ENCODE measurements at regions not wholly inside any gene's neighbourhood (a gene's known extent, or its start where the extent isn't known, plus 50 kb on each side); places are given as distances from the start of the nearest gene placed in this dataset.

DNA sequence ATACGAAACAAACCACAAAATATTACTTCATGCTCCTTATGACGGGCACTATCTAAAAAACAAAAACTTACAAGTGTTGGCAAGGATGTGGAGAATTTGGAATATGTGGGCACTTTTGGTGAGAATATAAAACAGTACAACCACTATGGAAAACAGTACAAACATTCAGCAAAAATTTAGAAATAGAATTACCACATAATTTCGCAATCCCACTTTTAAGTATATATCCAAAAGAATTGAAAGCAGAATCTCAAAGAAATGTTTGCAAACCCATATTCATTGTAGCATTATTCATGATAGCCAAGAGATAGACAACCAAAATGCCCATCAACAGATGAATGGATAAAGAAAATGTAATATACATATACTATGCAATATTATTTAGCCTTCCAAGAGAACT, 1173.7 kb upstream of the PRR20A start:
- Histone ChIP-seq H3K4me3 (ENCODE audit: low read length) (no peak overlapping the region), H3K9me2 (ENCODE audit: insufficient read depth, low read length) (no peaks in the 10 kb centered on the region), H3K79me2 (replicated peaks; ENCODE audit: insufficient read depth, low read length) (no peaks in the 10 kb centered on the region), H3F3A (ENCODE audit: insufficient read depth, low read length, poor library complexity, severe bottlenecking) (no peaks in the 10 kb centered on the region), H3K27ac (ENCODE audit: low read length) (no peak overlapping the region), H4K20me1 (ENCODE audit: insufficient read depth) (no peaks in the 10 kb centered on the region), H3K4me2 (ENCODE audit: low read length) (no peak overlapping the region), H3K9ac (ENCODE audit: low read length) (no peak overlapping the region), H3K27me3 (ENCODE audit: insufficient read depth, low read depth, low read length) (no peaks in the 10 kb centered on the region), H2AFZ (ENCODE audit: low read depth, low read length) (no peak overlapping the region), H3K36me3 (ENCODE audit: insufficient read depth, low read length) (no peaks in the 10 kb centered on the region), H3K9me3 (ENCODE audit: low read length) (no peaks in the 10 kb centered on the region)
- TF ChIP-seq EP300 (conservative IDR thresholded peaks at IDR 0.05; ENCODE audit: poor library complexity, severe bottlenecking) = no peak
- no peak for TF ChIP-seq POLR2AphosphoS5 (IDR thresholded peaks at IDR 0.05)
- no peak for TF ChIP-seq MXI1 (conservative IDR thresholded peaks at IDR 0.05; ENCODE audit: poor library complexity, severe bottlenecking)
- TF ChIP-seq EZH2 (IDR thresholded peaks at IDR 0.05; ENCODE audit: borderline replicate concordance, insufficient read depth, low read length, poor library complexity, severe bottlenecking) = no peak
- TF ChIP-seq SMC3 (conservative IDR thresholded peaks at IDR 0.05; ENCODE audit: poor library complexity) = no peak
- TF ChIP-seq, protein P1, sequence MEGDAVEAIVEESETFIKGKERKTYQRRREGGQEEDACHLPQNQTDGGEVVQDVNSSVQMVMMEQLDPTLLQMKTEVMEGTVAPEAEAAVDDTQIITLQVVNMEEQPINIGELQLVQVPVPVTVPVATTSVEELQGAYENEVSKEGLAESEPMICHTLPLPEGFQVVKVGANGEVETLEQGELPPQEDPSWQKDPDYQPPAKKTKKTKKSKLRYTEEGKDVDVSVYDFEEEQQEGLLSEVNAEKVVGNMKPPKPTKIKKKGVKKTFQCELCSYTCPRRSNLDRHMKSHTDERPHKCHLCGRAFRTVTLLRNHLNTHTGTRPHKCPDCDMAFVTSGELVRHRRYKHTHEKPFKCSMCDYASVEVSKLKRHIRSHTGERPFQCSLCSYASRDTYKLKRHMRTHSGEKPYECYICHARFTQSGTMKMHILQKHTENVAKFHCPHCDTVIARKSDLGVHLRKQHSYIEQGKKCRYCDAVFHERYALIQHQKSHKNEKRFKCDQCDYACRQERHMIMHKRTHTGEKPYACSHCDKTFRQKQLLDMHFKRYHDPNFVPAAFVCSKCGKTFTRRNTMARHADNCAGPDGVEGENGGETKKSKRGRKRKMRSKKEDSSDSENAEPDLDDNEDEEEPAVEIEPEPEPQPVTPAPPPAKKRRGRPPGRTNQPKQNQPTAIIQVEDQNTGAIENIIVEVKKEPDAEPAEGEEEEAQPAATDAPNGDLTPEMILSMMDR (IDR thresholded peaks at IDR 0.05; ENCODE audit: poor library complexity, severe bottlenecking) = no peak

DNA sequence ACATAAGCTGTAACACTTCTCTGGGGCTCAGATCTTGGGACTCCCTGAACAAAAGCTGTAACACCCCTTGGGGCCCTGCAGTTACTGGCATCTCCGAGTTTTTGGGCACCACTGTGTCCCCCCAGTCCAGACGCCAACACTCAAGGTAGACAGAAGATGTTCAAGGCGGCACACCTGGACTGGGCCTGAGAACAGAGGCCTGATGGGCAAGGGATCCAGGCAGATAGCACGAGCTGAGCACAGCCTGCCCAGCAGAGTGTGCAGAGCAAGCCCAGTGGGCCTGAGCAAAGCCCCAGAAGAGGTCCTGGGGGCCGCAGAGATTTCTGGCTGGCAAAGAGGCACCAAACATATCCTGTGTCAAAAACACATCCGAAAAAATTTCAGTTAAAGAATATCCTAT, 1163.3 kb upstream of the PRR20A start:
- H3K9me3 ChIP-seq (ENCODE audit: low read length) = no peaks in the 10 kb centered on the region
- TF ChIP-seq RAD21 (conservative IDR thresholded peaks at IDR 0.05) = no peak
- TF ChIP-seq POLR2AphosphoS5 (IDR thresholded peaks at IDR 0.05) = no peak
- no peak for TF ChIP-seq EZH2 (IDR thresholded peaks at IDR 0.05; ENCODE audit: borderline replicate concordance, insufficient read depth, low read length, poor library complexity, severe bottlenecking)
- TF ChIP-seq EP300 (conservative IDR thresholded peaks at IDR 0.05; ENCODE audit: poor library complexity, severe bottlenecking) = no peak
- TF ChIP-seq MXI1 (conservative IDR thresholded peaks at IDR 0.05; ENCODE audit: poor library complexity, severe bottlenecking) = no peak
- TF ChIP-seq, protein P2, sequence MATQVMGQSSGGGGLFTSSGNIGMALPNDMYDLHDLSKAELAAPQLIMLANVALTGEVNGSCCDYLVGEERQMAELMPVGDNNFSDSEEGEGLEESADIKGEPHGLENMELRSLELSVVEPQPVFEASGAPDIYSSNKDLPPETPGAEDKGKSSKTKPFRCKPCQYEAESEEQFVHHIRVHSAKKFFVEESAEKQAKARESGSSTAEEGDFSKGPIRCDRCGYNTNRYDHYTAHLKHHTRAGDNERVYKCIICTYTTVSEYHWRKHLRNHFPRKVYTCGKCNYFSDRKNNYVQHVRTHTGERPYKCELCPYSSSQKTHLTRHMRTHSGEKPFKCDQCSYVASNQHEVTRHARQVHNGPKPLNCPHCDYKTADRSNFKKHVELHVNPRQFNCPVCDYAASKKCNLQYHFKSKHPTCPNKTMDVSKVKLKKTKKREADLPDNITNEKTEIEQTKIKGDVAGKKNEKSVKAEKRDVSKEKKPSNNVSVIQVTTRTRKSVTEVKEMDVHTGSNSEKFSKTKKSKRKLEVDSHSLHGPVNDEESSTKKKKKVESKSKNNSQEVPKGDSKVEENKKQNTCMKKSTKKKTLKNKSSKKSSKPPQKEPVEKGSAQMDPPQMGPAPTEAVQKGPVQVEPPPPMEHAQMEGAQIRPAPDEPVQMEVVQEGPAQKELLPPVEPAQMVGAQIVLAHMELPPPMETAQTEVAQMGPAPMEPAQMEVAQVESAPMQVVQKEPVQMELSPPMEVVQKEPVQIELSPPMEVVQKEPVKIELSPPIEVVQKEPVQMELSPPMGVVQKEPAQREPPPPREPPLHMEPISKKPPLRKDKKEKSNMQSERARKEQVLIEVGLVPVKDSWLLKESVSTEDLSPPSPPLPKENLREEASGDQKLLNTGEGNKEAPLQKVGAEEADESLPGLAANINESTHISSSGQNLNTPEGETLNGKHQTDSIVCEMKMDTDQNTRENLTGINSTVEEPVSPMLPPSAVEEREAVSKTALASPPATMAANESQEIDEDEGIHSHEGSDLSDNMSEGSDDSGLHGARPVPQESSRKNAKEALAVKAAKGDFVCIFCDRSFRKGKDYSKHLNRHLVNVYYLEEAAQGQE (IDR thresholded peaks at IDR 0.05; ENCODE audit: borderline replicate concordance) = no peak
- no peak for TF ChIP-seq TAF1 (IDR thresholded peaks at IDR 0.05; ENCODE audit: low read depth)
- no peak for TF ChIP-seq SMC3 (conservative IDR thresholded peaks at IDR 0.05; ENCODE audit: poor library complexity)
- TF ChIP-seq, protein P1 (IDR thresholded peaks at IDR 0.05; ENCODE audit: poor library complexity, severe bottlenecking) = no peak
- H3F3A ChIP-seq (ENCODE audit: insufficient read depth, low read length, poor library complexity, severe bottlenecking) = no peaks in the 10 kb centered on the region
- H2AFZ ChIP-seq (ENCODE audit: low read depth, low read length) = no peak overlapping the region
- no peaks in the 10 kb centered on the region for H3K27me3 ChIP-seq (ENCODE audit: insufficient read depth, low read depth, low read length)
- no peak overlapping the region for H3K9ac ChIP-seq (ENCODE audit: low read length)
- no peak overlapping the region for H3K27ac ChIP-seq (ENCODE audit: low read length)
- H3K4me2 ChIP-seq (ENCODE audit: low read length) = no peak overlapping the region
- H3K4me3 ChIP-seq (ENCODE audit: low read length) = no peak overlapping the region
- H3K9me2 ChIP-seq (ENCODE audit: insufficient read depth, low read length) = no peaks in the 10 kb centered on the region
- H3K79me2 ChIP-seq (replicated peaks; ENCODE audit: insufficient read depth, low read length) = no peaks in the 10 kb centered on the region
- H3K36me3 ChIP-seq (ENCODE audit: insufficient read depth, low read length) = no peaks in the 10 kb centered on the region
- no peaks in the 10 kb centered on the region for H4K20me1 ChIP-seq (ENCODE audit: insufficient read depth)
